SU-DHL-6 (cell line): ENCODE measurements at regions not wholly inside any gene's neighbourhood (a gene's known extent, or its start where the extent isn't known, plus 50 kb on each side); places are given as distances from the start of the nearest gene placed in this dataset.

Experiments
- CTCF ChIP-seq: fragments of 200-600 bp; sonication (generic); IDR thresholded peaks from one replicate; pipeline ENCODE4 v1.5.1; 2017; ENCODE audit warnings: antibody characterized with exemption, mild to moderate bottlenecking, low read length, moderate library complexity; ENCODE audit not compliant: insufficient read depth, poor library complexity, severe bottlenecking
- EZH2phosphoT487 ChIP-seq: fragments of 200-600 bp; sonication (generic), shearing (Covaris generic); conservative IDR thresholded peaks from 2 replicates; pipeline ENCODE4 v1.6.1; 2018; ENCODE audit warnings: mild to moderate bottlenecking, antibody characterized with exemption, low read length, moderate library complexity, mixed read lengths

DNA sequence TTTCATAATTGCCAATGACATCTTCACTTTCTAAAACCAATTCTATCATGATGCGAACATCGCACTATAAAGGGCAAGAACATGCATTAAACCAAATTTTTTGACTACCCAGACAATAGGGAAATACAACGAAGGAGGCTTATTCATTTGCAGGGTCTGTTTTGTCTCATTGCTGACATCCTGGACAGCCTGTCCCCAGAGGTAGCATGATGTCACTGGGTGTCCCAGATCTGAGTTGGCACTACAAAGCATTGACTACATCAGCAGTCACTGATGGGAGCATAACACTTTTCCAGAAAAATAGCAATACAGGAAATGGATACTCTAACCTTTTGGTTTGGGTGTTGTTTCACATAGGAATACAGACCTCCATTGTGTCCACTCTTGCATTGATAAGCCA lies 180.3 kb downstream of the TMEM182 start:
- no peak for TF ChIP-seq CTCF
- TF ChIP-seq EZH2phosphoT487: no peak
